ENCODE measurements at regions not wholly inside any gene's neighbourhood (a gene's known extent, or its start where the extent isn't known, plus 50 kb on each side); places are given as distances from the start of the nearest gene placed in this dataset.
"Not testable (repeated sequence)": the region's sequence is repeated elsewhere in the genome, so short reads cannot be mapped to it uniquely, and the experiment has no call there.

GRCh38 chr16:72657164-72657563 is 390.8 kb downstream of the ZFHX3 start:
- no peak for DNase-seq (ENCODE audit: low read depth)

DNA sequence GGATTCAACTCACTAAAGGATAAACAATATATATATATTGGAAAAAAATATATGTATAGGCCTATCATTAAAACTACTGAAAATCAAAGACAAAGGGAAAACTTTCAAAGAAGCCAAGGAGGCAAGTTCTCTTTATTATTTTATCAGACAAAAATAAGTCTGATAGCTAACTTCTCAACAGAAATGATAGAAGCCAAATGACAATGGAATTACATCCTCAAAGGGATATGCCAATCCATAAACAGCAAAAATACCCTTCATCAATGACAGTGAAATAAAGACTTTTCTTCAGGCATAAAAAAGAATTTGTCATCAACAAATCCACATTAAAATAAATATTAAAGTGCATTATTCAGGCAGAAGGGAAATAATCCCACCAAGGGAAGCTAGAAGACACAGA is 393.4 kb downstream of the ZFHX3 start:
- DNase-seq (ENCODE audit: low read depth), result no peak

DNA sequence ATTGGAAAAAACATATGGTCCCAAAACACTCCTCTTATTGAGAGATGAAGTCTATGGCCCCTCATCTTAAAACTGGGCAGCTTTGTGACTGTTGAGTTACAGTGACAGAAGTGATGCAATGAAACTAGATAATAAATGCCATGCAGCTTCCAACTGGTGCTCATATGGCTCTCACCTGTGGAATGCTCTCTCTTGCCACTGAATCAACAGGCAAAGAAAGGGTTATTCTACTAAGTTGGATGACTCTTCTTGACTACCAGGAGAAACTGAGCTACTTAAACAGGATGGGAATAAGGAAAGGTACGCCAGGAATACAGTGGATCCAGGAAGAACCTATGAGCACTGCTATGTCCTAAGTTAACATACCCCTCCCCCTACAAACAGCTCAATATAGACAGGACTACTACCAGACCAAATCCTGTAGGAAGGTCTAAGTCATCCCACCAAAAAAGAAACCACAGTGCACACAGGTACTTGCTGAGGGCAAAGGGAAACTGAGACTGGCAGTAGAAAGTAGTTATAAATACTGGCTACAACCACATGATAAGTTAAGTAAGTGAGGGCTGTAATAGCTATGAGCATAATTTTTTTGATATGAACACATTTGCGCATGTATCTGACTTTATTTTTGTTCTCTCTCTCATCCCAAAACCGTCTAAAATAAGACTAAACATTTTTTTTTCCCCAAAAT is 398.5 kb downstream of the ZFHX3 start:
- no peak for DNase-seq (ENCODE audit: low read depth)

- DNase-seq (ENCODE audit: low read depth), result no peak
Measured at GRCh38 chr16:72646615-72647014, 401.3 kb downstream of the ZFHX3 start.

GRCh38 chr16:72645538-72645937 is 402.4 kb downstream of the ZFHX3 start:
- no peak for DNase-seq (ENCODE audit: low read depth)

DNA sequence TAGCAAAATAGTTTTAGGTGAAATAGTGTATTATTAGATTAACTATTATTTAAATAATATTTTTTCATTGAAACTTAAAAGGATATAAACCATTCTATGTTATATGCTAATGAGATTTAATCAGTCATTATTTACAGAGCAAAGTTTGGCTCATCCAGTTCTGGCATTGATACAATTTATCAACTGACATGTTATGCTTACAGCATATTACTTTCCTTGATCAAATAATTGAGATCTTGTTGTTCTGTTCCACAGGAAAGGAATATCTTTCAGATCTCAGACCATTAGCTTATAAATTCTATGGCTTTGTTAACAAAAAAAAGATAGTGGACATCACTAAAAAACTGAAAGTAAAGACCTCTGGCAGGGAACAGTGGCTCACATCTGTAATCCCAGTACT is 403.0 kb downstream of the ZFHX3 start:
- no peak for DNase-seq (ENCODE audit: low read depth)

- DNase-seq (ENCODE audit: low read depth), result no peak
Measured at GRCh38 chr16:72639494-72639893, 408.4 kb downstream of the ZFHX3 start.

GRCh38 chr16:72637306-72637705 is 410.6 kb downstream of the ZFHX3 start:
- DNase-seq (ENCODE audit: low read depth), result peak; percentile 45

DNA sequence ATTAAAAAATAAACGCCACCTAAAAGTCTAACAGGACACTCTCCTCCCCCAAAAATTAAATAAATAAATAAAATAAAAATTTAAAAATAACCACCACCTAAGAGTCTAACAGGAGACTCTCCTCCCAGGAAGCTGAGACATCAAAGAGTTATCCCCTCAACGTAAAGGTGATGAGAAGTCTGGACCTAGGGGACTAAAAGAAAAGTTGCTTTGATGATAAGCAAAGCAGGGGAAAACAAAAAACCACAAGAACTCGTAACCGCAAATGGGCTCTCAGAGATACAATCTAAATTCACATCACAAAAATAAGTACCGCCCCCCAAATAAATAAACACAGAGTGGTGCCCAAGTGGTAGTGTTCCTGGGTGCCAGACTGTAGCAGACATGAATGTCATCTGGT is 412.2 kb downstream of the ZFHX3 start:
- DNase-seq (ENCODE audit: low read depth), result no peak

DNA sequence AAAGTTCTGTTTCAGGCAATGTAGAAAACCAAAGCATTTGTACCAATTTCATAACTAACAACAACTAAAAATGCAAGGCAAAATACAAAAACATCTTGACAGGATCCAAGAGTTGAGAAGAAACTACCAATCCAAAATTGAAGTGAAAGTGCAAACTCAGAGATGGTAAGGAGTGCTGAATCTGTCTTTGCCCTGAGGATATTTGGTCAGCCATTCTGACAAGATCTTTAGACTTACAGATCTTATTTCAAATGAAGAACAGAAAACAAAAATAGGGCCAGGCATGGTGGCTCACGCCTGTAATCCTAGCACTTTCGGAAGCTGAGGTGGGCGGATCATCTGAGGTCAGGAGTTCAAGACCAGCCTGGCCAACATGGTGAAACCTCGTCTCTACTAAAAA is 412.8 kb downstream of the ZFHX3 start:
- peak; percentile 2 for DNase-seq (ENCODE audit: low read depth)

DNA sequence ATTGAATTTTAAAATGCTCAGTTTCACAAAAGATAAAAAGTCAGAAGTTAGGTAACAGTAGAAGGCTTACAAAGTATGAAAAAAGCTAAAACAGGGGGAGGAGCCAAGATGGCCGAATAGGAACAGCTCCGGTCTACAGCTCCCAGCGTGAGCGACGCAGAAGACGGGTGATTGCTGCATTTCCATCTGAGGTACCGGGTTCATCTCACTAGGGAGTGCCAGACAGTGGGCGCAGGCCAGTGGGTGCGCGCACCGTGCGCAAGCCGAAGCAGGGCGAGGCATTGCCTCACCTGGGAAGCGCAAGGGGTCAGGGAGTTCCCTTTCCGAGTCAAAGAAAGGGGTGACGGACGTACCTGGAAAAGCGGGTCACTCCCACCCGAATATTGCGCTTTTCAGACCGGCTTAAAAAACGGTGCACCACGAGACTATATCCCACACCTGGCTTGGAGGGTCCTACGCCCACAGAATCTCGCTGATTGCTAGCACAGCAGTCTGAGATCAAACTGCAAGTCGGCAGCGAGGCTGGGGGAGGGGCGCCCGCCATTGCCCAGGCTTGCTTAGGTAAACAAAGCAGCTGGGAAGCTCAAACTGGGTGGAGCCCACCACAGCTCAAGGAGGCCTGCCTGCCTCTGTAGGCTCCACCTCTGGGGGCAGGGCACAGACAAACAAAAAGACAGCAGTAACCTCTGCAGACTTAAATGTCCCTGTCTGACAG is 420.6 kb downstream of the ZFHX3 start:
- not testable (repeated sequence) for DNase-seq (ENCODE audit: low read depth)

GRCh38 chr16:72626623-72627022 is 421.3 kb downstream of the ZFHX3 start:
- DNase-seq (ENCODE audit: low read depth), result no peak

DNA sequence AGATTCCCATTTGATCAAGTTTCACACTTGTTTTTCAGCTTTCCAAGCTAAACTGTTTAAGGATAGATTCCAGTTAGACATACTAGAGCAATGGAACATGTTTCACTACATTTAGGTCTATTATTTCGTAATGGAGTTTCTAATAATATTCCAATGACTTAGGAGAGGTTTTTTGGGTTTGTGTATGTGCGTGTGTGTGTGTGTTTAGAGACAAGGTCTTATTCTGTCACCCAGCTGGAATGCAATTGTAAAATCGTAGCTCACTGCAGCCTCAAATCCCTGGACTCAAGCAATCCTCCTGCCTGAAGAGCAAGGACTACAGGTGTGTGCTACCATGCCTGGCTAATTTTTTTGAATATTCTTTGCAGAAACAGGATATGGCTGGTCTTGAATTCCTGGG is 426.3 kb downstream of the ZFHX3 start:
- DNase-seq (ENCODE audit: low read depth), result no peak

GRCh38 chr16:72620853-72621252 is 427.1 kb downstream of the ZFHX3 start:
- no peak for DNase-seq (ENCODE audit: low read depth)

GRCh38 chr16:72620348-72620747 is 427.6 kb downstream of the ZFHX3 start:
- no peak for DNase-seq (ENCODE audit: low read depth)

DNA sequence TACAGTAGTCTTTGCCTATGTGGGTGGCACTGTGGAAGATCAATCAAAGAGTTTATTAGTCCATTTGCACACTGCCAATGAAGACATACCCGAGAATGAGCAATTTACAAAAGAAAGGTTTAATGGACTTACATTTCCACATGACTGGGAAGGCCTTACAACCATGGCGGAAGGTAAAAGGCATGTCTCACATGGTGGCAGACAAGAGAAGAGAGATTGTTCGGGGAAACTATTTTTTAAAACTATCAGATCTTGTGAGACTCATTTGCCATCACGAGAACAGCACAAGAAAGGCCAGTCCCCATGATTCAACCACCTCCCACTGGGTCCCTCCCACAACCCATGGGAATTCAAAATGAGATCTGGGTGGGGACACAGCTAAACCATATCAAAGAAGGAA is 432.1 kb downstream of the ZFHX3 start:
- DNase-seq (ENCODE audit: low read depth), result no peak

GRCh38 chr16:72612718-72613117 is 435.2 kb downstream of the ZFHX3 start:
- no peak for DNase-seq (ENCODE audit: low read depth)

DNA sequence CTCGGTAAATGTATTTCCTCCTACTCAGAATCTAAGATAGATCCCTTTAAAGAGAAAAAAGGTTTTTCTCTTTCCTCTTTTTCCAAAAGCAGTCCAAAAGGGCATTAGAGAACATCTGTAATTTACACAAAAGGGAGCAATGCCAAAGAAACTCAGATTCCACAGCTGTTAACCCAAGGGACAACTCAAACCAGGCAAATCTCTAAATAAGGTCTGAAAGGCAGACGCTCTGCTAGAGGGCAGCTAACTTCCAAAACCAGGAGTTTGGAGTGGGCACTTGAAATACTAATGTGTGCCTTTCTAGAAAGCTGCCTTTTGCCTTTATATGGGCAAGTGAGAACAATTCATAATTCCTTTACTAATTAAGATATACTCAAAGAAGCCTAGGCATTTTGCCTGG is 435.7 kb downstream of the ZFHX3 start:
- no peak for DNase-seq (ENCODE audit: low read depth)

DNA sequence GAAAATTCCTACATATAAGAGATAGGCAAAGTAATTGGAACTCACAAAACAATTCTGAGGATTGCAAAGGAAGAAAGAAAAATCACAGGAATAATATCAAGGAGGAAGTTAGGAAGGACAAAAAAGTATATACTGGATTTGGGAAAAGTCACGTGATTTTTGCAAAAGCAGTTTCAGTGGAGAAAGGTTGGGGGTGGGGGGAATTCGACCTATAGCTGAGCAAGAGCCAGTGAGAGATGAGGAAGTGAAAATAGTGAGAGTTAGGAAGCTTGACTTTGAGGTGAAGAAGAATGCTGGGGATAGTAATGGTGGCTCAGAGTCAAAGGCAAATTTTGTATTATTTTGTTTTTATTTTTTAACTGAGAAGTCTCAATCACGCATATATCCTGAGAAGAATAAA is 438.0 kb upstream of the PMFBP1 start:
- DNase-seq (ENCODE audit: low read depth), result no peak

- no peak for DNase-seq (ENCODE audit: low read depth)
Measured at GRCh38 chr16:72609066-72609465, 437.1 kb upstream of the PMFBP1 start.

GRCh38 chr16:72604375-72604774 is 432.4 kb upstream of the PMFBP1 start:
- no peak for DNase-seq (ENCODE audit: low read depth)

GRCh38 chr16:72602499-72602898 is 430.5 kb upstream of the PMFBP1 start:
- no peak for DNase-seq (ENCODE audit: low read depth)

DNA sequence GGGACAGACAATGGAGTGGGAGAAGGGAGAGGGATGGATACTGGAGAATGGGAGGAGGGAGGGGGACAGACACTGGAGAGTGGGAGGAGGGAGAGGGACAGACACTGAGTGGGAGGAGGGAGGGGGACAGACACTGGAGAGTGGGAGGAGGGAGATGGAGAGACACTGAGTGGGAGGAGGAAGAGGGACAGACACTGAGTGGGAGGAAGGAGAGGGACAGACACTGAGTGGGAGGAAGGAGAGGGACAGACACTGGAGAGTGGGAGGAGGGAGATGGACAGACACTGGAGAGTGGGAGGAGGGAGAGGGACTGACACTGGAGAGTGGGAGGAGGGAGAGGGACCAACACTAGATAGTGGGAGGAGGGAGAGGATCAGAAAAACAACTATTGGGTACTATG is 426.7 kb upstream of the PMFBP1 start:
- no peak for DNase-seq (ENCODE audit: low read depth)

DNA sequence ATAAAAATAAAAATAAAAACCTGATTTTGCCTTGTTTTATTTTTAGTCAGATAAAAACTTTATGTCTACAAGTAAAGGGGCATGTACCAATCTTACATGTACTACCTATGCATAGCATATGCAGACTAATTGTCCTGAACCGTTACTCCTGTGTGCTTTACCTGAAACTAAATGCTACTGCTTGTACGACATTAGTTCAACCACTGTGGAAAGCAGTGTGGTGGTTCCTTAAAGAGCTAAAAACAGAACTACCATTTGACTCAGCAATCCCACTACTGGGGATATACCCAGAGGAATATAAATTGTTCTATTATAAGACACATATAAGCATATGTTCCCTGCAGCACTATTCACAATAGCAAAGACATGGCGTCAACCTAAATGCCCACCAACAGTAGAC is 426.0 kb upstream of the PMFBP1 start:
- DNase-seq (ENCODE audit: low read depth), result no peak

Data from Daoy (cell line).